H9 (cell line): ENCODE measurements at regions not wholly inside any gene's neighbourhood (a gene's known extent, or its start where the extent isn't known, plus 50 kb on each side); places are given as distances from the start of the nearest gene placed in this dataset.

Source experiments
- DNase-seq: peaks from one replicate; pipeline ENCODE4 v3.0.0-alpha.2; 2017
- H2AFZ ChIP-seq: one replicate; pipeline ENCODE4 v1.6.1; 2013; ENCODE audit warnings: mild to moderate bottlenecking, low read length, control low read depth, moderate library complexity
- H2AK5ac ChIP-seq: 2 replicates; pipeline ENCODE4 v1.6.1; 2013; ENCODE audit warnings: low read length, control low read depth, mixed read lengths; ENCODE audit not compliant: insufficient read length
- H2BK120ac ChIP-seq: one replicate; pipeline ENCODE4 v1.6.1; 2013; ENCODE audit warnings: low read depth, mild to moderate bottlenecking, low read length, control low read depth, inconsistent platforms; ENCODE audit not compliant: poor library complexity, severe bottlenecking
- H2BK12ac ChIP-seq: 2 replicates; pipeline ENCODE4 v1.6.1; 2013; ENCODE audit warnings: low read length, control low read depth, mixed read lengths, low read depth; ENCODE audit not compliant: insufficient read length
- H2BK15ac ChIP-seq: 2 replicates; pipeline ENCODE4 v1.6.1; 2013; ENCODE audit warnings: low read depth, low read length, control low read depth
- H2BK20ac ChIP-seq: one replicate; pipeline ENCODE4 v1.6.1; 2013; ENCODE audit warnings: low read depth, mild to moderate bottlenecking, low read length, control low read depth, inconsistent platforms; ENCODE audit not compliant: poor library complexity, severe bottlenecking
- H2BK5ac ChIP-seq: 2 replicates; pipeline ENCODE4 v1.6.1; 2013; ENCODE audit warnings: low read length, control low read depth, mixed read lengths; ENCODE audit not compliant: insufficient read length
- H3K14ac ChIP-seq: 2 replicates; pipeline ENCODE4 v1.6.1; 2013; ENCODE audit warnings: low read length, control low read depth; ENCODE audit not compliant: insufficient read depth
- H3K18ac ChIP-seq: 2 replicates; pipeline ENCODE4 v1.6.1; 2013; ENCODE audit warnings: low read depth, mild to moderate bottlenecking, mixed read lengths, low read length, control low read depth; ENCODE audit not compliant: insufficient read length
- H3K23ac ChIP-seq: 2 replicates; pipeline ENCODE4 v1.6.1; 2013; ENCODE audit warnings: low read length, control low read depth, mixed read lengths, low read depth; ENCODE audit not compliant: insufficient read length
- H3K23me2 ChIP-seq: 2 replicates; pipeline ENCODE4 v1.6.1; 2013; ENCODE audit warnings: low read depth, mild to moderate bottlenecking, mixed read lengths, low read length, control low read depth; ENCODE audit not compliant: insufficient read length, poor library complexity, severe bottlenecking
- H3K27ac ChIP-seq: 2 replicates; pipeline ENCODE4 v1.5.1; 2013; ENCODE audit warnings: low read length, control low read depth, mixed read lengths, low read depth; ENCODE audit not compliant: insufficient read length
- H3K27me3 ChIP-seq: 2 replicates; pipeline ENCODE4 v1.6.1; 2013; ENCODE audit warnings: low read length, control low read depth, inconsistent platforms; ENCODE audit not compliant: insufficient read depth
- H3K4ac ChIP-seq: 2 replicates; pipeline ENCODE4 v1.6.1; 2013; ENCODE audit warnings: low read depth, mild to moderate bottlenecking, control low read depth, inconsistent platforms, low read length, moderate library complexity
- H3K4me1 ChIP-seq: 2 replicates; pipeline ENCODE4 v1.6.1; 2013; ENCODE audit warnings: low read length, control low read depth, inconsistent platforms; ENCODE audit not compliant: insufficient read depth
- H3K4me2 ChIP-seq: 2 replicates; pipeline ENCODE4 v1.6.1; 2013; ENCODE audit warnings: low read length, control low read depth, mixed read lengths; ENCODE audit not compliant: insufficient read length, insufficient read depth
- H3K56ac ChIP-seq: 2 replicates; pipeline ENCODE4 v1.6.1; 2013; ENCODE audit warnings: low read depth, mild to moderate bottlenecking, mixed read lengths, low read length, control low read depth; ENCODE audit not compliant: insufficient read length
- H3K79me1 ChIP-seq: 2 replicates; pipeline ENCODE4 v1.6.1; 2013; ENCODE audit warnings: low read depth, mild to moderate bottlenecking, moderate library complexity, low read length, control low read depth, inconsistent platforms; ENCODE audit not compliant: insufficient read depth, poor library complexity, severe bottlenecking
- H3K79me2 ChIP-seq: 2 replicates; pipeline ENCODE4 v1.6.1; 2013; ENCODE audit warnings: low read length, control low read depth, inconsistent platforms; ENCODE audit not compliant: insufficient read depth
- H3K9ac ChIP-seq: 2 replicates; pipeline ENCODE4 v1.6.1; 2013; ENCODE audit warnings: low read length, control low read depth, mixed read lengths; ENCODE audit not compliant: insufficient read length; ENCODE audit errors: extremely low read depth
- H3K9me3 ChIP-seq: one replicate; pipeline ENCODE4 v1.6.1; 2013; ENCODE audit warnings: low read depth, low read length, inconsistent platforms; ENCODE audit not compliant: control insufficient read depth
- H3T11ph ChIP-seq: one replicate; pipeline ENCODE4 v1.6.1; 2013; ENCODE audit warnings: mild to moderate bottlenecking, low read length, control low read depth, inconsistent platforms
- H4K20me1 ChIP-seq: one replicate; pipeline ENCODE4 v1.6.1; 2013; ENCODE audit not compliant: control insufficient read depth, insufficient read length, insufficient read depth
- H4K5ac ChIP-seq: 2 replicates; pipeline ENCODE4 v1.6.1; 2013; ENCODE audit warnings: low read depth, mild to moderate bottlenecking, mixed read lengths, low read length, control low read depth; ENCODE audit not compliant: insufficient read length
- H4K8ac ChIP-seq: replicated peaks from 2 replicates; pipeline ENCODE4 v1.6.1; 2013; ENCODE audit warnings: low read length, control low read depth, mixed read lengths, low read depth; ENCODE audit not compliant: insufficient read length
- H4K91ac ChIP-seq: 2 replicates; pipeline ENCODE4 v1.6.1; 2013; ENCODE audit warnings: low read depth, mild to moderate bottlenecking, moderate library complexity, mixed read lengths, low read length, control low read depth; ENCODE audit not compliant: insufficient read length
- H3K27ac Mint-ChIP-seq, 3 experiments: 2 replicates in 2 of 3; 3 replicates in 1 of 3; pipeline ENCODE4 v1.8.0; 2020 to 2021; ENCODE audit warnings: mixed read lengths in 3 of 3, mild to moderate bottlenecking in 1 of 3, moderate library complexity in 1 of 3
- H3K27me3 Mint-ChIP-seq: 2 replicates; pipeline ENCODE4 v1.8.0; 2021; ENCODE audit warnings: low read depth, mild to moderate bottlenecking, moderate library complexity, mixed read lengths
- H3K36me3 Mint-ChIP-seq, 3 experiments: 2 replicates in 2 of 3; 3 replicates in 1 of 3; pipeline ENCODE4 v1.8.0; 2020 to 2021; ENCODE audit warnings: low read depth in 3 of 3, mixed read lengths in 3 of 3; ENCODE audit not compliant: insufficient read depth in 1 of 3
- H3K4me1 Mint-ChIP-seq, 2 experiments: 2 replicates each; pipeline ENCODE4 v1.8.0; 2020; ENCODE audit warnings: mixed read lengths in 2 of 2
- H3K4me3 Mint-ChIP-seq, 2 experiments: 2 replicates in 1 of 2; 3 replicates in 1 of 2; pipeline ENCODE4 v1.8.0; 2020 to 2021; ENCODE audit warnings: mild to moderate bottlenecking in 2 of 2, mixed read lengths in 2 of 2, moderate library complexity in 1 of 2
- H3K9me3 Mint-ChIP-seq, 2 experiments: 2 replicates in 1 of 2; 3 replicates in 1 of 2; pipeline ENCODE4 v1.8.0; 2020; ENCODE audit warnings: mild to moderate bottlenecking in 2 of 2, mixed read lengths in 2 of 2, moderate library complexity in 1 of 2
- CTCF ChIP-seq: fragments of 200-600 bp; sonication (generic); conservative IDR thresholded peaks from 3 replicates; pipeline ENCODE4 v1.8.0; 2021; ENCODE audit warnings: antibody characterized with exemption, mild to moderate bottlenecking
- WGBS: extraction: QIAGEN DNeasy Blood & Tissue Kit; methylation state at CpG from one replicate; pipeline ENCODE4 v1.1.7; 2013; ENCODE audit warnings: missing lambda C conversion rate, low lambda C conversion rate, mixed read lengths; ENCODE audit not compliant: insufficient read length; ENCODE audit errors: extremely low coverage; 5-methylcytosine and 5-hydroxymethylcytosine counted together

GRCh38 chr9:89980600-89980999 is 375.8 kb downstream of the GADD45G start:
- Histone ChIP-seq H3K9ac (no peak overlapping the region), H2AFZ (no peak overlapping the region), H2AK5ac (no peak overlapping the region), H3K79me1 (no peaks in the 10 kb centered on the region), H2BK120ac (no peak overlapping the region), H3K14ac (no peak overlapping the region), H3K4ac (no peak overlapping the region), H2BK12ac (no peak overlapping the region), H3K79me2 (no peaks in the 10 kb centered on the region), H4K20me1 (no peaks in the 10 kb centered on the region), H3K4me2 (no peak overlapping the region), H2BK20ac (no peak overlapping the region), H3K4me1 (no peaks in the 10 kb centered on the region), H3K27ac (no peak overlapping the region), H3K9me3 (no peaks in the 10 kb centered on the region), H3T11ph (no peak overlapping the region), H3K18ac (no peak overlapping the region), H4K5ac (no peak overlapping the region), H2BK5ac (no peak overlapping the region), H2BK15ac (no peak overlapping the region), H3K27me3 (no peaks in the 10 kb centered on the region), H4K91ac (no peak overlapping the region), H3K23ac (no peak overlapping the region), H3K56ac (no peak overlapping the region), H3K23me2 (no peaks in the 10 kb centered on the region), H4K8ac (no peak overlapping the region)
- DNase-seq, result no peak
- Mint-ChIP-seq H3K9me3 (peaks cover 0 to 2% of the 10 kb centered on the region in 2 experiments; a peak in 1 of 5 replicates), H3K4me1 (peaks cover 2 to 3% of the 10 kb centered on the region in 2 experiments), H3K4me3 (no peak overlapping the region), H3K27me3 (peaks cover 8% of the 10 kb centered on the region), H3K36me3 (no peaks in the 10 kb centered on the region), H3K27ac (no peak overlapping the region)
- WGBS, result no CpG with 5 or more reads among the region's 5 CpGs
- no peak for TF ChIP-seq CTCF
